T-helper 2 cell treated with Interferon-gamma antibody and Interleukin-4, amounts not matched to agents 5 μg/mL and 100 μg/mL, for 36 hours (primary cell): ENCODE measurements at regions not wholly inside any gene's neighbourhood (a gene's known extent, or its start where the extent isn't known, plus 50 kb on each side); places are given as distances from the start of the nearest gene placed in this dataset.
"Not testable (repeated sequence)": the region's sequence is repeated elsewhere in the genome, so short reads cannot be mapped to it uniquely, and the experiment has no call there.

ENCODE experiments used
- DNase-seq: peaks from one replicate; pipeline ENCODE4 v3.0.0; 2021; ENCODE audit warnings: low spot score
- H3K27ac Mint-ChIP-seq: one replicate; pipeline ENCODE4 v1.8.0; 2021; ENCODE audit warnings: mild to moderate bottlenecking, mixed read lengths
- H3K27me3 Mint-ChIP-seq: one replicate; pipeline ENCODE4 v1.8.0; 2021; ENCODE audit warnings: low read depth, mixed read lengths
- H3K36me3 Mint-ChIP-seq: one replicate; pipeline ENCODE4 v1.8.0; 2021; ENCODE audit warnings: low read depth, mixed read lengths
- H3K4me1 Mint-ChIP-seq: one replicate; pipeline ENCODE4 v1.8.0; 2021; ENCODE audit warnings: low read depth, mixed read lengths
- H3K4me3 Mint-ChIP-seq: one replicate; pipeline ENCODE4 v1.8.0; 2022; ENCODE audit warnings: mild to moderate bottlenecking, moderate library complexity, mixed read lengths
- H3K9me3 Mint-ChIP-seq: one replicate; pipeline ENCODE4 v1.8.0; 2021; ENCODE audit warnings: mixed read lengths

DNA sequence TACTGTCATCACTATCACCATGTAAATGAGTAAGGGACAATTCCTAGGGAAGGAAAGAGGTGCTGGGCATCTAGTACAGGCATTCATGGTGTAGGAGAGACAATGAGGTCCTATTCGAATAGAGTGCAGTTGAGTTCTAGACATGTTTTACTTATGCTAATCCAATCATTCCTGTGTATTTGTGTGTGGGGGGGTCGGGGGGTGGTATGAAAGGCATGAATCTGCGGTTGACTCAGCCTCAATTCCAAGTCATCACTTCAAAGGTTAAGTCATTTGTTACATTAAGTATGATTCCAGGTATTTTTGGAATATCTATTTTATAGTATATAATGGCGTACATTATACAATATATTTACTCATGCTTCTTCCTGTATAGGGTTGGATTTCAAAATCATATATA, 163.1 kb upstream of the GALNT15 start:
- no peak for DNase-seq
- Mint-ChIP-seq H3K36me3 (no peaks in the 10 kb centered on the region), H3K27me3 (no peaks in the 10 kb centered on the region), H3K9me3 (peaks cover 3% of the 10 kb centered on the region), H3K4me1 (no peaks in the 10 kb centered on the region), H3K4me3 (no peak overlapping the region), H3K27ac (no peak overlapping the region)

DNA sequence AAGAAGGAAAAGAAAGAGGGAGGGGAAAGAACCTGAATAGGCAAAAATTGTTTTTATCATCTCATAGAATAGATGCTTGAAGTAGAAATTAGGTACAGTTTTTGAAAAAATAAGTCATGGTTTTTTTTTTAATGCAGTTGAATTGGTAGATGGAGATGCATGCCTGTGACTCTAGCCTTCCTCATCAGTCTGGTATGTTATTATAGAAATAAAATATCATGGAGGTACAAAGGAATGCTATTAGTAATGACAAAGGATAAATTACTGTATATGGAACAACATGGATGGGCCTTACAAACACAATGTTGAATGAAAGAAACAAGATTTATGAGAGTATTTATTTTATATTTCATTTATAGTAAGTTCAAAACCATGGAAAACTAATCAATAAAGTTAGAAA, 162.4 kb upstream of the GALNT15 start:
- Mint-ChIP-seq H3K27ac (no peak overlapping the region), H3K36me3 (no peaks in the 10 kb centered on the region), H3K4me1 (no peaks in the 10 kb centered on the region), H3K9me3 (peaks cover 3% of the 10 kb centered on the region), H3K4me3 (no peak overlapping the region), H3K27me3 (no peaks in the 10 kb centered on the region)
- no peak for DNase-seq

- no peak overlapping the region for H3K4me3 Mint-ChIP-seq
- H3K27ac Mint-ChIP-seq = no peak overlapping the region
- no peaks in the 10 kb centered on the region for H3K36me3 Mint-ChIP-seq
- H3K27me3 Mint-ChIP-seq = no peaks in the 10 kb centered on the region
- H3K4me1 Mint-ChIP-seq = no peaks in the 10 kb centered on the region
- DNase-seq = no peak
- no peaks in the 10 kb centered on the region for H3K9me3 Mint-ChIP-seq
These were observed 160.9 kb upstream of the GALNT15 start for GRCh38 chr3:16013568-16013967.

GRCh38 chr3:16021801-16022200, 152.7 kb upstream of the GALNT15 start:
- DNase-seq, H3K27ac Mint-ChIP-seq, H3K9me3 Mint-ChIP-seq, H3K36me3 Mint-ChIP-seq, H3K4me1 Mint-ChIP-seq, H3K4me3 Mint-ChIP-seq, H3K27me3 Mint-ChIP-seq: not testable (repeated sequence)

DNA sequence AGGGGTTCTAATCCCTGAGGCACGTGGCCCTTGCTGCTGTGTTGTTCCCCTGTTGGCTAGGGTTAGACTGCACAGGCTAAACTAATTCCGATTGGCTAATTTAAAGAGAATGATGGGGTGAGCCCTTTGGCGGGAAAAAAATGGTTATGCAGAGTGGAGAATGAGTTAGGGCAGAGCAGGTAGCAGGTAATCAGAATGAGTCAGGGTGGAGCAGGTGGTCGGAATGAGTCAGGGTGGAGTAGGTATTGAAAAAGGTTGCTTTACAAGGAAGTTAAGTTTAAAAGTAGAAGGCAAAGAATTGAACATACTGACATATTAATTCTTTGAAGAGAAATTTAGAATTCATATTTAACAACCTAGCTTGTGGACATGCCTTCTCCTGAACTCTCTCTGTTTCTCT, 150.6 kb upstream of the GALNT15 start:
- H3K4me3 Mint-ChIP-seq, H3K27me3 Mint-ChIP-seq, DNase-seq, H3K27ac Mint-ChIP-seq, H3K9me3 Mint-ChIP-seq, H3K4me1 Mint-ChIP-seq, H3K36me3 Mint-ChIP-seq: not testable (repeated sequence)

DNA sequence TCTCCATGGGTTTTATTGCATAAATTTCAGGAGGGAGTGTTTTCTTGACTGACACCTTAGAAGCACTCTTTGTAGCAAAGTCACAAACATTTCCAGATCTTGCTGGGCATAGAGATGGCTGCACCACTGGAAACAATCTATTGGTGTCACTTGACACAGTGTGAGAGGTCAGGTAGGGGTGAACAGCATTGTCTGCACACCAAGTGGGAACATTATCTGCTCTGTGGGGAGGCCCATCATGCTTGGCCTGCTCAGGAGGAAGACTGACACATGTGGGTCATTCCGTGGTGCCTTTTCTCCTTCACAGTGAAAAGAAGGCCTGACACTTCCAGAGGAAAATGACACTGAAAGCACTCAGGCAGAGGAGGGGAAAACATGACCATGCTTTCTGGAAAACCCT, 149.9 kb upstream of the GALNT15 start:
- H3K27ac Mint-ChIP-seq = no peak overlapping the region
- no peaks in the 10 kb centered on the region for H3K36me3 Mint-ChIP-seq
- H3K9me3 Mint-ChIP-seq = no peaks in the 10 kb centered on the region
- H3K4me3 Mint-ChIP-seq = no peak overlapping the region
- no peaks in the 10 kb centered on the region for H3K4me1 Mint-ChIP-seq
- DNase-seq = no peak
- peaks cover 6% of the 10 kb centered on the region for H3K27me3 Mint-ChIP-seq

- no peak overlapping the region for H3K27ac Mint-ChIP-seq
- no peak for DNase-seq
- no peaks in the 10 kb centered on the region for H3K4me1 Mint-ChIP-seq
- no peaks in the 10 kb centered on the region for H3K36me3 Mint-ChIP-seq
- no peaks in the 10 kb centered on the region for H3K9me3 Mint-ChIP-seq
- peaks cover 12% of the 10 kb centered on the region for H3K27me3 Mint-ChIP-seq
- H3K4me3 Mint-ChIP-seq = no peak overlapping the region
These were observed 147.7 kb upstream of the GALNT15 start for GRCh38 chr3:16026753-16027152.

DNA sequence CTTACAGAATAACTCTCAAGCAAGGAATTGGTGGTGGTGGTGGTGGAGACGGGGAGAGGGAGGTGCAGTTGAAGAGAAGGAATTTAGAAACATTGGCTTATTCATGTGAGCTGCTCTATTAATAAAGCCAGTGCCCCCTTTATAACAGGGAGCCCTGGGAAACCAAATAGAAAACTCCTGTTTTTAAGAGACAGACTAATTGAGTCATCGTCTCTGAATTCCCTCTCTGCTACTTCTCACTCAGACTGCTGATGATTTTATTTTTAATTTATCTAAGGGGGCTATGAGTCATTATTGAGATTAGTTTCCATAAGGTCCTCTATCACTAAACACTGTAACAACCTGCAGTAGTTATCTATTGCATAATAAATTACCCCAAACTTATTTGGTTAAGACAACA, 145.9 kb upstream of the GALNT15 start:
- no peak for DNase-seq

GRCh38 chr3:16030342-16030741, 144.1 kb upstream of the GALNT15 start:
- Mint-ChIP-seq H3K9me3 (no peaks in the 10 kb centered on the region), H3K27me3 (peaks cover 20% of the 10 kb centered on the region), H3K4me3 (no peak overlapping the region), H3K4me1 (no peaks in the 10 kb centered on the region), H3K36me3 (no peaks in the 10 kb centered on the region), H3K27ac (no peak overlapping the region)
- DNase-seq = no peak

More for the DNA sequence above, 145.9 kb upstream of the GALNT15 start:
- Mint-ChIP-seq H3K27me3 (peaks cover 19% of the 10 kb centered on the region), H3K4me3 (no peak overlapping the region), H3K27ac (no peak overlapping the region), H3K4me1 (no peaks in the 10 kb centered on the region), H3K36me3 (no peaks in the 10 kb centered on the region), H3K9me3 (no peaks in the 10 kb centered on the region)

- Mint-ChIP-seq H3K27ac (no peak overlapping the region), H3K4me1 (no peaks in the 10 kb centered on the region), H3K9me3 (no peaks in the 10 kb centered on the region), H3K36me3 (no peaks in the 10 kb centered on the region), H3K27me3 (peaks cover 27% of the 10 kb centered on the region), H3K4me3 (no peak overlapping the region)
- no peak for DNase-seq
These were observed 143.0 kb upstream of the GALNT15 start for GRCh38 chr3:16031434-16031833.

DNA sequence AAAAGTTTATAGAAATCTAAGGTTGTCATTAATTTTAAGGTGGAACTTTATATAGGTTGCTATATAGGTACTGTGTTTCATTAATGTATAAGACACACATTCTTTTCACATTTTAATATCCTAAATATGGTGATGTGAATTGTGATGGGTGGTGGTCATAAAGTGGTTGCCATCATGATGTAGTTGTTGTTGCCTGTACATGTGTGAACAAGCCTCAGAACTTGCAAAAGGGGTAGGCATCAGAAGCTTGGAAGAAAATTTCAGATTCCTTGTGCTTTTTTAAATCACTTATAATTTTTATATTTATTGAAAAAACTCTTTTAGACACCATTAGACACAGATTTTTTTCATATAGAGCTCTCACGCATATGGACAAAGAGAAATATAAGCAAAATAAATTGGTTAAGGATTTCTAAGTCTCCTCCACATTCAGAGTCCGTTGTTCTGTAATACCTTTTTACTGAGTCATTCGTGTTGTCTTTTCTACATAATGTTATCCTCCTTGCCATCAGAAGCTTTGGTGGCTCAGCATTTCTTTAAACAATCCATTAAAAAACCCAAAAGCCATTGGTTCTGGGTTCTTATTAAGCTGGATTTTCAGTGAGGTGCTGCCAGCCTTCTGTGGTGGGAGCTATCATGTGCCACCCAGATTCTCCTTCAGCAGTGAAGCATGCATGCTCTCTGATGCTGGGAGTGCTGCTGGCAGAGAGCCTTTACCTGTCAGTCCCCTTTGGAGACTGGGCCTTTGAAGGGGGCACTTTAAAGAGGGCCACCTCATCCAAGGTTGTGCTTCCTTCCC, 140.4 kb upstream of the GALNT15 start:
- H3K27me3 Mint-ChIP-seq = peaks cover 44% of the 10 kb centered on the region
- H3K36me3 Mint-ChIP-seq = no peaks in the 10 kb centered on the region

DNA sequence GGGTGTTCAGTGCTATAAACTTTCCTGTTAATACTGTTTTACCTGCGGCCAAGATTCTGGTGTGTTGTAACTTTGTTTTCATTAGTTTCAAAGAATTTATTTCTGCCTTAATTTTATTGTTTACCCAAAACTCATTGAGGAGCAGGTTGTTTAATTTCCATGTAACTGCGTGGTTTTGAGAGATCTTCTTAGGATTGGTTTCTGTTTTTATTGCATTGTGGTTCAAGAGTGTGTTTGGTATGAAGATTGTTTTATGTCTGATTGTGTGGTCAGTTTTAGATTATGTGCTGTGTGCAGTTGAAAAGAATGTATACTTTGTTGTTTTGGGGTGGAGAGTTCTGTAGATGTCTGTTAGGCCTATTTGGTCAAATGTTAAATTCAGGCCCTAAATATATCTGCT, 133.5 kb upstream of the GALNT15 start:
- no peak for DNase-seq
- Mint-ChIP-seq H3K36me3 (no peaks in the 10 kb centered on the region), H3K9me3 (no peaks in the 10 kb centered on the region), H3K27ac (no peak overlapping the region), H3K4me1 (peaks cover 5% of the 10 kb centered on the region), H3K4me3 (no peak overlapping the region), H3K27me3 (peaks cover 39% of the 10 kb centered on the region)

More for the DNA sequence above, 140.4 kb upstream of the GALNT15 start:
- Mint-ChIP-seq H3K9me3 (no peaks in the 10 kb centered on the region), H3K27ac (no peak overlapping the region), H3K4me1 (no peaks in the 10 kb centered on the region), H3K4me3 (no peak overlapping the region)
- DNase-seq = no peak

GRCh38 chr3:16048435-16049318, 125.8 kb upstream of the GALNT15 start:
- Mint-ChIP-seq H3K36me3 (no peaks in the 10 kb centered on the region), H3K4me3 (peak overlapping the region; percentile 60), H3K27ac (no peak overlapping the region), H3K9me3 (no peaks in the 10 kb centered on the region), H3K4me1 (peaks cover 4% of the 10 kb centered on the region), H3K27me3 (no peaks in the 10 kb centered on the region)
- DNase-seq = peak; percentile 20

- peaks cover 4% of the 10 kb centered on the region for H3K4me1 Mint-ChIP-seq
- H3K4me3 Mint-ChIP-seq = no peak overlapping the region
- H3K27me3 Mint-ChIP-seq = no peaks in the 10 kb centered on the region
- no peaks in the 10 kb centered on the region for H3K9me3 Mint-ChIP-seq
- no peak for DNase-seq
- H3K27ac Mint-ChIP-seq = no peak overlapping the region
- no peaks in the 10 kb centered on the region for H3K36me3 Mint-ChIP-seq
These were observed 123.6 kb upstream of the GALNT15 start for GRCh38 chr3:16050641-16051467.
